ENCODE measurements at regions not wholly inside any gene's neighbourhood (a gene's known extent, or its start where the extent isn't known, plus 50 kb on each side); places are given as distances from the start of the nearest gene placed in this dataset.

GRCh38 chr3:87135412-87135811 lies 91.7 kb upstream of the CHMP2B start:
- TF ChIP-seq, protein P1, sequence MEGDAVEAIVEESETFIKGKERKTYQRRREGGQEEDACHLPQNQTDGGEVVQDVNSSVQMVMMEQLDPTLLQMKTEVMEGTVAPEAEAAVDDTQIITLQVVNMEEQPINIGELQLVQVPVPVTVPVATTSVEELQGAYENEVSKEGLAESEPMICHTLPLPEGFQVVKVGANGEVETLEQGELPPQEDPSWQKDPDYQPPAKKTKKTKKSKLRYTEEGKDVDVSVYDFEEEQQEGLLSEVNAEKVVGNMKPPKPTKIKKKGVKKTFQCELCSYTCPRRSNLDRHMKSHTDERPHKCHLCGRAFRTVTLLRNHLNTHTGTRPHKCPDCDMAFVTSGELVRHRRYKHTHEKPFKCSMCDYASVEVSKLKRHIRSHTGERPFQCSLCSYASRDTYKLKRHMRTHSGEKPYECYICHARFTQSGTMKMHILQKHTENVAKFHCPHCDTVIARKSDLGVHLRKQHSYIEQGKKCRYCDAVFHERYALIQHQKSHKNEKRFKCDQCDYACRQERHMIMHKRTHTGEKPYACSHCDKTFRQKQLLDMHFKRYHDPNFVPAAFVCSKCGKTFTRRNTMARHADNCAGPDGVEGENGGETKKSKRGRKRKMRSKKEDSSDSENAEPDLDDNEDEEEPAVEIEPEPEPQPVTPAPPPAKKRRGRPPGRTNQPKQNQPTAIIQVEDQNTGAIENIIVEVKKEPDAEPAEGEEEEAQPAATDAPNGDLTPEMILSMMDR (IDR thresholded peaks at IDR 0.05), result no peak
- TF ChIP-seq EZH2 (IDR thresholded peaks at IDR 0.05; ENCODE audit: borderline replicate concordance, insufficient read depth, low read depth, low read length, poor library complexity, severe bottlenecking), result no peak
